ENCODE measurements at regions not wholly inside any gene's neighbourhood (a gene's known extent, or its start where the extent isn't known, plus 50 kb on each side); places are given as distances from the start of the nearest gene placed in this dataset.

- TF ChIP-seq CEBPB (IDR thresholded peaks at IDR 0.05) (no peak), EP300 (IDR thresholded peaks at IDR 0.05; ENCODE audit: borderline replicate concordance) (no peak), RAD21 (IDR thresholded peaks at IDR 0.05; ENCODE audit: low read depth) (no peak), REST (IDR thresholded peaks at IDR 0.05; ENCODE audit: low read depth) (no peak), YY1 (IDR thresholded peaks at IDR 0.05; ENCODE audit: low read depth) (no peak), NFIC (IDR thresholded peaks at IDR 0.05) (no peak), USF1 (IDR thresholded peaks at IDR 0.05) (no peak), CREB1 (IDR thresholded peaks at IDR 0.05; ENCODE audit: low read depth) (no peak), FOXM1 (IDR thresholded peaks at IDR 0.05; ENCODE audit: borderline replicate concordance, low read depth) (no peak), EGR1 (IDR thresholded peaks at IDR 0.05) (no peak)
Measured at GRCh38 chr6:94597487-94597886, 979.8 kb upstream of the MANEA start.
